Neural progenitor cell (in vitro differentiated cells): ENCODE measurements at regions not wholly inside any gene's neighbourhood (a gene's known extent, or its start where the extent isn't known, plus 50 kb on each side); places are given as distances from the start of the nearest gene placed in this dataset.

Experiments
- EZH2phosphoT487 ChIP-seq: fragments of 200-600 bp; sonication (generic); IDR thresholded peaks from 2 replicates; pipeline ENCODE4 v1.6.1; 2017; ENCODE audit warnings: antibody characterized with exemption
- TF ChIP-seq, protein P1 (sequence below): fragments of 200-600 bp; sonication (generic); IDR thresholded peaks from 2 replicates; pipeline ENCODE4 v1.5.1; 2017; ENCODE audit warnings: antibody characterized with exemption, mild to moderate bottlenecking

DNA sequence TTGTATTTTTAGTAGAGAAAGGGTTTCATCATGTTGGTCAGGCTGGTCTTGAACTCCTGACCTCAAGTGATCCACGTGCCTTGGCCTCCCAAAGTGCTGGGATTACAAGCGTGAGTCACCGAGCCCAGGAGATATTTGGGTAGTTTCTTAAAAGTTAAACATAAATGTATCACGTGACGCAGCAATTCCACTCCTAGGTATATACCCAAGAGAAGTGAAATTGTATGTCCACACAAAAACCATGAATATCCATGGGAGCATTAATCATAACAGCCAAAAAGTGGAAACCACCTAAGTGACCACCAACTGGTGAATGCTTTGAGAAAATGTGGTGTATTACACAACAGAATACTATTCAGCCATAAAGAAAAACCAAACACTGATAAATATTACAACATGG is 164.8 kb downstream of the MRPL14 start:
- no peak for TF ChIP-seq EZH2phosphoT487
- TF ChIP-seq, protein P1, sequence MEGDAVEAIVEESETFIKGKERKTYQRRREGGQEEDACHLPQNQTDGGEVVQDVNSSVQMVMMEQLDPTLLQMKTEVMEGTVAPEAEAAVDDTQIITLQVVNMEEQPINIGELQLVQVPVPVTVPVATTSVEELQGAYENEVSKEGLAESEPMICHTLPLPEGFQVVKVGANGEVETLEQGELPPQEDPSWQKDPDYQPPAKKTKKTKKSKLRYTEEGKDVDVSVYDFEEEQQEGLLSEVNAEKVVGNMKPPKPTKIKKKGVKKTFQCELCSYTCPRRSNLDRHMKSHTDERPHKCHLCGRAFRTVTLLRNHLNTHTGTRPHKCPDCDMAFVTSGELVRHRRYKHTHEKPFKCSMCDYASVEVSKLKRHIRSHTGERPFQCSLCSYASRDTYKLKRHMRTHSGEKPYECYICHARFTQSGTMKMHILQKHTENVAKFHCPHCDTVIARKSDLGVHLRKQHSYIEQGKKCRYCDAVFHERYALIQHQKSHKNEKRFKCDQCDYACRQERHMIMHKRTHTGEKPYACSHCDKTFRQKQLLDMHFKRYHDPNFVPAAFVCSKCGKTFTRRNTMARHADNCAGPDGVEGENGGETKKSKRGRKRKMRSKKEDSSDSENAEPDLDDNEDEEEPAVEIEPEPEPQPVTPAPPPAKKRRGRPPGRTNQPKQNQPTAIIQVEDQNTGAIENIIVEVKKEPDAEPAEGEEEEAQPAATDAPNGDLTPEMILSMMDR, result no peak
